Esophagus muscularis mucosa (tissue), 4 donors: ENCODE measurements at regions not wholly inside any gene's neighbourhood (a gene's known extent, or its start where the extent isn't known, plus 50 kb on each side); places are given as distances from the start of the nearest gene placed in this dataset.

Source experiments
- CTCF ChIP-seq, 3 experiments: fragments of 200-600 bp in 2 of 3; fragments of 450-650 bp in 1 of 3; sonication (generic) in 2 of 3; IDR thresholded peaks; one replicate each; pipeline ENCODE4 v1.5.1; 2017 to 2019; ENCODE audit warnings: antibody characterized with exemption in 3 of 3, mild to moderate bottlenecking in 2 of 3, moderate library complexity in 1 of 3
- EP300 ChIP-seq: sonication (generic); formaldehyde crosslinking; IDR thresholded peaks from one replicate; pipeline ENCODE4 v1.6.1; 2017; ENCODE audit warnings: antibody characterized with exemption
- POLR2A ChIP-seq: fragments of 450-650 bp; IDR thresholded peaks from one replicate; pipeline ENCODE4 v1.6.1; 2017; ENCODE audit warnings: antibody characterized with exemption, moderate library complexity, mild to moderate bottlenecking, low read depth
- POLR2AphosphoS5 ChIP-seq, 2 donors: sonication (generic); formaldehyde crosslinking; IDR thresholded peaks; one replicate each; pipeline ENCODE4 v1.6.1; 2017; ENCODE audit warnings: antibody characterized with exemption in 2 of 2

GRCh38 chr9:103681435-103681834 lies 412.7 kb upstream of the SMC2 start:
- no peak for TF ChIP-seq EP300
- no peak for TF ChIP-seq CTCF (IDR thresholded peaks at IDR 0.05)
- TF ChIP-seq POLR2A, result no peak
- no peak for TF ChIP-seq POLR2AphosphoS5 (IDR thresholded peaks at IDR 0.05)
